ENCODE measurements at regions not wholly inside any gene's neighbourhood (a gene's known extent, or its start where the extent isn't known, plus 50 kb on each side); places are given as distances from the start of the nearest gene placed in this dataset.
A peak's percentile ranks its signal among the peaks of the same experiment; 100 is the strongest.

DNA sequence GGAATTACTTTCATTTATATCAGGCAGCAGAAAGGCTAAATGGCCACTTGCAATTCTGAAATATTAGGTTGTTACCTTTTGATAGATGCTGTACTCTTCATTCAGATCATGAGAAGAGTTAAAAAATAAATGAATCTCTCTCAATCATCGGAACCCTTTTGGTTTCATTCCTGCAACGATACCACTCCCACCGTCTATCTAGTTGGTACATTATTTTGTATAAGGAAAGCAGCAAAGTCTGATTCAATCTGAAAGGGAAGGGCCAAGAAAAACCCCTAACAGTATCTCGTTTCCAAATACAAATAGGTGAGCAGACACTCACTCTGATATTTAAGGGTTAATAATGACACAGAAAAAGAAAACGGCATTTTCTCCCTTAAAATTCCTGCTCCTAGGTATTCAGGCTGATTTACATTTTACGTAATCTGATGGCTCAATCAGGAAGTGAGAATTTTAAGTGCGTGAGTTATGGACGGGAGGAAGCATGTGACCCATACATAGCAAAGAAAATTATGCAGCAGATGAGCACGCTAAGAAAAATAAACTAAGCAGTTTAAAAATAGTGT lies 209.4 kb upstream of the KLF14 start (continued):
- TF ChIP-seq ZBTB1 (tag by site-specific recombination; IDR thresholded peaks at IDR 0.05) (no peak), ZBTB21 (tag by site-specific recombination; IDR thresholded peaks at IDR 0.05) (0 out of 2 replicates have a peak, but pooled peaks have one; percentile 32), ZEB2 (tag by site-specific recombination; IDR thresholded peaks at IDR 0.05) (peak; percentile 43; the same call in 1 of the 2 replicates), ZNF660 (tag by site-specific recombination; IDR thresholded peaks at IDR 0.05) (0 out of 2 replicates have a peak, but pooled peaks have one; percentile 37), PRDM2 (tag by site-specific recombination; IDR thresholded peaks at IDR 0.05; ENCODE audit: borderline replicate concordance) (no peak), WT1 (tag by site-specific recombination; IDR thresholded peaks at IDR 0.05) (peak; percentile 42; the same call in 1 of the 2 replicates), ZNF600 (tag by site-specific recombination; IDR thresholded peaks at IDR 0.05) (no peak), ZNF544 (tag by site-specific recombination; IDR thresholded peaks at IDR 0.05) (no peak), ZNF768 (tag by site-specific recombination; IDR thresholded peaks at IDR 0.05) (no peak)
- TF ChIP-seq, protein P1, sequence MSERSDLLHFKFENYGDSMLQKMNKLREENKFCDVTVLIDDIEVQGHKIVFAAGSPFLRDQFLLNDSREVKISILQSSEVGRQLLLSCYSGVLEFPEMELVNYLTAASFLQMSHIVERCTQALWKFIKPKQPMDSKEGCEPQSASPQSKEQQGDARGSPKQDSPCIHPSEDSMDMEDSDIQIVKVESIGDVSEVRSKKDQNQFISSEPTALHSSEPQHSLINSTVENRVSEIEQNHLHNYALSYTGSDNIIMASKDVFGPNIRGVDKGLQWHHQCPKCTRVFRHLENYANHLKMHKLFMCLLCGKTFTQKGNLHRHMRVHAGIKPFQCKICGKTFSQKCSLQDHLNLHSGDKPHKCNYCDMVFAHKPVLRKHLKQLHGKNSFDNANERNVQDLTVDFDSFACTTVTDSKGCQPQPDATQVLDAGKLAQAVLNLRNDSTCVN (tag by site-specific recombination; optimal IDR thresholded peaks at IDR 0.05): no peak
- TF ChIP-seq, protein P2, sequence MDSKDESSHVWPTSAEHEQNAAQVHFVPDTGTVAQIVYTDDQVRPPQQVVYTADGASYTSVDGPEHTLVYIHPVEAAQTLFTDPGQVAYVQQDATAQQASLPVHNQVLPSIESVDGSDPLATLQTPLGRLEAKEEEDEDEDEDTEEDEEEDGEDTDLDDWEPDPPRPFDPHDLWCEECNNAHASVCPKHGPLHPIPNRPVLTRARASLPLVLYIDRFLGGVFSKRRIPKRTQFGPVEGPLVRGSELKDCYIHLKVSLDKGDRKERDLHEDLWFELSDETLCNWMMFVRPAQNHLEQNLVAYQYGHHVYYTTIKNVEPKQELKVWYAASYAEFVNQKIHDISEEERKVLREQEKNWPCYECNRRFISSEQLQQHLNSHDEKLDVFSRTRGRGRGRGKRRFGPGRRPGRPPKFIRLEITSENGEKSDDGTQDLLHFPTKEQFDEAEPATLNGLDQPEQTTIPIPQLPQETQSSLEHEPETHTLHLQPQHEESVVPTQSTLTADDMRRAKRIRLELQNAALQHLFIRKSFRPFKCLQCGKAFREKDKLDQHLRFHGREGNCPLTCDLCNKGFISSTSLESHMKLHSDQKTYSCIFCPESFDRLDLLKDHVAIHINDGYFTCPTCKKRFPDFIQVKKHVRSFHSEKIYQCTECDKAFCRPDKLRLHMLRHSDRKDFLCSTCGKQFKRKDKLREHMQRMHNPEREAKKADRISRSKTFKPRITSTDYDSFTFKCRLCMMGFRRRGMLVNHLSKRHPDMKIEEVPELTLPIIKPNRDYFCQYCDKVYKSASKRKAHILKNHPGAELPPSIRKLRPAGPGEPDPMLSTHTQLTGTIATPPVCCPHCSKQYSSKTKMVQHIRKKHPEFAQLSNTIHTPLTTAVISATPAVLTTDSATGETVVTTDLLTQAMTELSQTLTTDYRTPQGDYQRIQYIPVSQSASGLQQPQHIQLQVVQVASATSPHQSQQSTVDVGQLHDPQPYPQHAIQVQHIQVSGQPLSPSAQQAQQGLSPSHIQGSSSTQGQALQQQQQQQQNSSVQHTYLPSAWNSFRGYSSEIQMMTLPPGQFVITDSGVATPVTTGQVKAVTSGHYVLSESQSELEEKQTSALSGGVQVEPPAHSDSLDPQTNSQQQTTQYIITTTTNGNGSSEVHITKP (tag by site-specific recombination; IDR thresholded peaks at IDR 0.05): peak; percentile 28; the same call in 1 of the 2 replicates
- TF ChIP-seq, protein P3, sequence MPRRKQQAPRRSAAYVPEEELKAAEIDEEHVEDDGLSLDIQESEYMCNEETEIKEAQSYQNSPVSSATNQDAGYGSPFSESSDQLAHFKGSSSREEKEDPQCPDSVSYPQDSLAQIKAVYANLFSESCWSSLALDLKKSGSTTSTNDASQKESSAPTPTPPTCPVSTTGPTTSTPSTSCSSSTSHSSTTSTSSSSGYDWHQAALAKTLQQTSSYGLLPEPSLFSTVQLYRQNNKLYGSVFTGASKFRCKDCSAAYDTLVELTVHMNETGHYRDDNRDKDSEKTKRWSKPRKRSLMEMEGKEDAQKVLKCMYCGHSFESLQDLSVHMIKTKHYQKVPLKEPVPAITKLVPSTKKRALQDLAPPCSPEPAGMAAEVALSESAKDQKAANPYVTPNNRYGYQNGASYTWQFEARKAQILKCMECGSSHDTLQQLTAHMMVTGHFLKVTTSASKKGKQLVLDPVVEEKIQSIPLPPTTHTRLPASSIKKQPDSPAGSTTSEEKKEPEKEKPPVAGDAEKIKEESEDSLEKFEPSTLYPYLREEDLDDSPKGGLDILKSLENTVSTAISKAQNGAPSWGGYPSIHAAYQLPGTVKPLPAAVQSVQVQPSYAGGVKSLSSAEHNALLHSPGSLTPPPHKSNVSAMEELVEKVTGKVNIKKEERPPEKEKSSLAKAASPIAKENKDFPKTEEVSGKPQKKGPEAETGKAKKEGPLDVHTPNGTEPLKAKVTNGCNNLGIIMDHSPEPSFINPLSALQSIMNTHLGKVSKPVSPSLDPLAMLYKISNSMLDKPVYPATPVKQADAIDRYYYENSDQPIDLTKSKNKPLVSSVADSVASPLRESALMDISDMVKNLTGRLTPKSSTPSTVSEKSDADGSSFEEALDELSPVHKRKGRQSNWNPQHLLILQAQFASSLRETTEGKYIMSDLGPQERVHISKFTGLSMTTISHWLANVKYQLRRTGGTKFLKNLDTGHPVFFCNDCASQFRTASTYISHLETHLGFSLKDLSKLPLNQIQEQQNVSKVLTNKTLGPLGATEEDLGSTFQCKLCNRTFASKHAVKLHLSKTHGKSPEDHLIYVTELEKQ (tag by site-specific recombination; IDR thresholded peaks at IDR 0.05; ENCODE audit: borderline replicate concordance): no peak

Measured in HEK293 (cell line).